Keratinocyte (primary cell): ENCODE measurements at regions not wholly inside any gene's neighbourhood (a gene's known extent, or its start where the extent isn't known, plus 50 kb on each side); places are given as distances from the start of the nearest gene placed in this dataset.

Experiments
- DNase-seq: peaks from one replicate; pipeline ENCODE4 v3.0.0-alpha.2; 2011; ENCODE audit warnings: low read depth, missing footprints, low spot score
- FAIRE-seq: peaks from 2 replicates; lab custom pipeline; 2011; peaks lifted over from hg19 to GRCh38; lab: Jason Lieb, UNC
- H2AFZ ChIP-seq: 2 replicates; pipeline ENCODE4 v1.6.0; 2012; ENCODE audit warnings: low read length, control low read depth, inconsistent platforms; ENCODE audit not compliant: control insufficient read depth
- H3K27ac ChIP-seq: 2 replicates; pipeline ENCODE4 v1.5.1; 2011; ENCODE audit warnings: low read length; ENCODE audit not compliant: control insufficient read depth, insufficient read depth
- H3K27me3 ChIP-seq: 3 replicates; pipeline ENCODE4 v1.6.0; 2011; ENCODE audit warnings: low read length; ENCODE audit not compliant: control insufficient read depth, insufficient read depth; ENCODE audit errors: extremely low read depth
- H3K36me3 ChIP-seq, 2 experiments: 2 replicates in 1 of 2; 3 replicates in 1 of 2; pipeline ENCODE4 v1.5.1; 2011; ENCODE audit warnings: low read length in 2 of 2, mild to moderate bottlenecking in 1 of 2; ENCODE audit not compliant: control insufficient read depth in 2 of 2, insufficient read depth in 2 of 2; ENCODE audit errors: extremely low read depth in 1 of 2
- H3K4me1 ChIP-seq: 3 replicates; pipeline ENCODE4 v1.5.1; 2011; ENCODE audit warnings: low read length; ENCODE audit not compliant: control insufficient read depth, insufficient read depth; ENCODE audit errors: extremely low read depth
- H3K4me2 ChIP-seq: 3 replicates; pipeline ENCODE4 v1.6.0; 2011; ENCODE audit warnings: low read depth, low read length; ENCODE audit not compliant: control insufficient read depth, insufficient read depth; ENCODE audit errors: extremely low read depth
- H3K4me3 ChIP-seq, 3 experiments: fragments of 200-600 bp in 1 of 3; sonication (generic) in 1 of 3; 2 replicates in 2 of 3; 3 replicates in 1 of 3; pipeline ENCODE4 v1.5.1; 2011 to 2016; ENCODE audit warnings: low read length in 3 of 3, mild to moderate bottlenecking in 3 of 3, control low read depth in 2 of 3, inconsistent platforms in 1 of 3, low read depth in 1 of 3, mixed read lengths in 1 of 3, mixed run types in 1 of 3, moderate library complexity in 1 of 3; ENCODE audit not compliant: control insufficient read depth in 2 of 3, insufficient read depth in 2 of 3; ENCODE audit errors: extremely low read depth in 1 of 3
- H3K79me2 ChIP-seq: 2 replicates; pipeline ENCODE4 v1.6.0; 2012; ENCODE audit warnings: low read length; ENCODE audit not compliant: control insufficient read depth, insufficient read depth
- H3K9ac ChIP-seq: 3 replicates; pipeline ENCODE4 v1.6.0; 2011; ENCODE audit warnings: low read length; ENCODE audit not compliant: control insufficient read depth, insufficient read depth; ENCODE audit errors: extremely low read depth
- H3K9me1 ChIP-seq: 3 replicates; pipeline ENCODE4 v1.6.0; 2011; ENCODE audit warnings: low read length; ENCODE audit not compliant: control insufficient read depth, insufficient read depth; ENCODE audit errors: extremely low read depth
- H3K9me3 ChIP-seq: 2 replicates; pipeline ENCODE4 v1.5.1; 2012; ENCODE audit warnings: low read depth, low read length; ENCODE audit not compliant: control insufficient read depth
- H4K20me1 ChIP-seq: 3 replicates; pipeline ENCODE4 v1.6.0; 2011; ENCODE audit warnings: low read length; ENCODE audit not compliant: control insufficient read depth, insufficient read depth; ENCODE audit errors: extremely low read depth
- EZH2 ChIP-seq: IDR thresholded peaks from one replicate; pipeline ENCODE4 v1.6.1; 2012; ENCODE audit warnings: inconsistent platforms, mild to moderate bottlenecking, low read length, moderate library complexity
- dilution Hi-C: fragments of 300-500 bp; cut with MboI; formaldehyde crosslinking; loops from one replicate; pipeline ENCODE4 v1.7.0; 2020; ENCODE audit warnings: low sequenced_read_pairs; ENCODE audit not compliant: extremely low pct_ligation_motif_present
- TF ChIP-seq, protein P1 (sequence below), 3 experiments: IDR thresholded peaks in 1 of 3; conservative IDR thresholded peaks in 1 of 3; optimal IDR thresholded peaks in 1 of 3; 2 replicates in 2 of 3; 3 replicates in 1 of 3; pipeline versions ENCODE3 to v1.5.1; 2011; ENCODE audit warnings: low read length in 3 of 3, mild to moderate bottlenecking in 3 of 3, moderate library complexity in 2 of 3, control low read depth in 1 of 3, inconsistent platforms in 1 of 3; ENCODE audit not compliant: insufficient read depth in 2 of 3; ENCODE audit errors: extremely low read depth in 1 of 3

GRCh38 chr9:75824816-75825568 lies 65.5 kb upstream of the PCSK5 start:
- Histone ChIP-seq H3K36me3 (no peaks in the 10 kb centered on the region), H3K4me2 (no peak overlapping the region), H3K4me3 (no peak overlapping the region), H2AFZ (no peak overlapping the region), H3K9me1 (no peaks in the 10 kb centered on the region), H3K27me3 (no peaks in the 10 kb centered on the region), H3K9me3 (no peaks in the 10 kb centered on the region), H3K27ac (no peak overlapping the region), H3K4me1 (no peaks in the 10 kb centered on the region), H3K79me2 (no peaks in the 10 kb centered on the region), H4K20me1 (no peaks in the 10 kb centered on the region), H3K9ac (no peak overlapping the region)
- DNase-seq = no peak
- TF ChIP-seq, protein P1, sequence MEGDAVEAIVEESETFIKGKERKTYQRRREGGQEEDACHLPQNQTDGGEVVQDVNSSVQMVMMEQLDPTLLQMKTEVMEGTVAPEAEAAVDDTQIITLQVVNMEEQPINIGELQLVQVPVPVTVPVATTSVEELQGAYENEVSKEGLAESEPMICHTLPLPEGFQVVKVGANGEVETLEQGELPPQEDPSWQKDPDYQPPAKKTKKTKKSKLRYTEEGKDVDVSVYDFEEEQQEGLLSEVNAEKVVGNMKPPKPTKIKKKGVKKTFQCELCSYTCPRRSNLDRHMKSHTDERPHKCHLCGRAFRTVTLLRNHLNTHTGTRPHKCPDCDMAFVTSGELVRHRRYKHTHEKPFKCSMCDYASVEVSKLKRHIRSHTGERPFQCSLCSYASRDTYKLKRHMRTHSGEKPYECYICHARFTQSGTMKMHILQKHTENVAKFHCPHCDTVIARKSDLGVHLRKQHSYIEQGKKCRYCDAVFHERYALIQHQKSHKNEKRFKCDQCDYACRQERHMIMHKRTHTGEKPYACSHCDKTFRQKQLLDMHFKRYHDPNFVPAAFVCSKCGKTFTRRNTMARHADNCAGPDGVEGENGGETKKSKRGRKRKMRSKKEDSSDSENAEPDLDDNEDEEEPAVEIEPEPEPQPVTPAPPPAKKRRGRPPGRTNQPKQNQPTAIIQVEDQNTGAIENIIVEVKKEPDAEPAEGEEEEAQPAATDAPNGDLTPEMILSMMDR (optimal IDR thresholded peaks at IDR 0.05 in 1 of 3, IDR thresholded peaks at IDR 0.05 in 1 of 3, conservative IDR thresholded peaks at IDR 0.05 in 1 of 3; ENCODE audit: extremely low read depth in 1 of 3, insufficient read depth in 2 of 3, low read length in 3 of 3) = no peak
- TF ChIP-seq EZH2 = no peak
- dilution Hi-C loops = loop anchor here (25.0 kb wide), 1 partner anchor 338 kb away; no protein-coding TSS in a partner anchor
- FAIRE-seq = no peak

GRCh38 chr9:75826314-75826713 lies 64.2 kb upstream of the PCSK5 start:
- no peak for DNase-seq
- H3K4me3 ChIP-seq = no peak overlapping the region
- H4K20me1 ChIP-seq = no peaks in the 10 kb centered on the region
- no peak overlapping the region for H3K27ac ChIP-seq
- no peak overlapping the region for H3K4me2 ChIP-seq
- no peaks in the 10 kb centered on the region for H3K27me3 ChIP-seq
- FAIRE-seq = no peak
- H3K79me2 ChIP-seq = no peaks in the 10 kb centered on the region
- TF ChIP-seq EZH2 = no peak
- TF ChIP-seq, protein P1 (optimal IDR thresholded peaks at IDR 0.05 in 1 of 3, IDR thresholded peaks at IDR 0.05 in 1 of 3, conservative IDR thresholded peaks at IDR 0.05 in 1 of 3; ENCODE audit: extremely low read depth in 1 of 3, insufficient read depth in 2 of 3, low read length in 3 of 3) = no peak
- no peaks in the 10 kb centered on the region for H3K9me1 ChIP-seq
- H3K9ac ChIP-seq = no peak overlapping the region
- H3K36me3 ChIP-seq = no peaks in the 10 kb centered on the region
- dilution Hi-C loops = loop anchor here (25.0 kb wide), 1 partner anchor 339 kb away; no protein-coding TSS in a partner anchor
- no peaks in the 10 kb centered on the region for H3K9me3 ChIP-seq
- no peak overlapping the region for H2AFZ ChIP-seq
- H3K4me1 ChIP-seq = no peaks in the 10 kb centered on the region
